Breast epithelium (tissue), 4 donors: ENCODE measurements at regions not wholly inside any gene's neighbourhood (a gene's known extent, or its start where the extent isn't known, plus 50 kb on each side); places are given as distances from the start of the nearest gene placed in this dataset.

Experiments used
- DNase-seq, 2 donors: peaks; one replicate each; pipeline ENCODE4 v3.0.0-alpha.2; 2019; ENCODE audit warnings: low spot score in 2 of 2
- H3K27ac ChIP-seq, 2 donors: fragments of 200-600 bp; sonication (generic) in 1 of 2; one replicate each; pipeline ENCODE4 v1.5.1; 2016 to 2019; ENCODE audit warnings: mild to moderate bottlenecking in 1 of 2
- H3K27me3 ChIP-seq, 2 donors: fragments of 200-600 bp; sonication (generic) in 1 of 2; one replicate each; pipeline versions ENCODE4 v1.5.1 to v1.6.0; 2017 to 2019; ENCODE audit warnings: control low read depth in 1 of 2, mild to moderate bottlenecking in 1 of 2
- H3K36me3 ChIP-seq: fragments of 200-600 bp; one replicate; pipeline ENCODE4 v1.5.1; 2019
- H3K4me1 ChIP-seq, 2 donors: fragments of 200-600 bp; sonication (generic); one replicate each; pipeline ENCODE4 v1.5.1; 2016 to 2019; ENCODE audit warnings: control low read depth in 1 of 2
- H3K4me3 ChIP-seq, 3 donors: fragments of 200-600 bp; sonication (generic); 1 replicate in 2 of 3; 2 replicates in 1 of 3; pipeline ENCODE4 v1.5.1; 2016 to 2019; ENCODE audit warnings: mild to moderate bottlenecking in 3 of 3, moderate library complexity in 2 of 3
- H3K9me3 ChIP-seq, 2 donors: fragments of 200-600 bp; sonication (generic) in 1 of 2; one replicate each; pipeline ENCODE4 v1.5.1; 2016 to 2019; ENCODE audit warnings: control low read depth in 1 of 2
- POLR2A ChIP-seq: fragments of 450-650 bp; IDR thresholded peaks from one replicate; pipeline ENCODE4 v1.6.1; 2016; ENCODE audit warnings: antibody characterized with exemption, mild to moderate bottlenecking, moderate library complexity
- POLR2AphosphoS5 ChIP-seq, 3 donors: sonication (generic); formaldehyde crosslinking; IDR thresholded peaks; one replicate each; pipeline ENCODE4 v1.6.1; 2017; ENCODE audit warnings: antibody characterized with exemption in 3 of 3
- intact Hi-C: fragments of 100-400 bp; cut with DNase I; formaldehyde crosslinking; loops from one replicate; pipeline ENCODE4 v1.15.1; 2023; ENCODE audit warnings: low total_unique reads
- TF ChIP-seq, protein P1 (sequence below), 3 donors: fragments of 450-650 bp; IDR thresholded peaks; one replicate each; pipeline ENCODE4 v1.5.1; 2016 to 2017; ENCODE audit warnings: antibody characterized with exemption in 3 of 3, mild to moderate bottlenecking in 3 of 3, moderate library complexity in 3 of 3

DNA sequence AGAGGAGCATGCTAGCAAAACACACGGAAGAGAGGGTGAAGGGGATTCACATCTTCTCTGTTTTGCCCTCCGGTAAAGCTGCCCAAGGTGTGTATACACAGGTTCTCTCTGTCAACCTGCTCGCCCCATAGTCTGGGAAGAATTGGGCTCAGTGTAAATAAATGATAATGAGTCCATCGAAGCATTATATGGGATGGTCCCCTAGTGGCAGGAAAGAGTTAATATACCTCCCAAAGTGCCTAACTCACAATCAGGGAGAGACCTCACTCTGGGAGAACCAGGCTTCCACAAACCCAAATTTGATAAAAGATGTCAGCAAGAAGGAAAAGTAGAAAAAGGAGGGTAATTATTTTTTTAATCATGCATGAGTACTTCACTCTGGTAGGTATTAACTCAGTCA, 262.2 kb upstream of the ZNF521 start:
- intact Hi-C loops = no loop called here
- Histone ChIP-seq H3K4me3 (no peak overlapping the region), H3K36me3 (no peaks in the 10 kb centered on the region), H3K27me3 (no peaks in the 10 kb centered on the region), H3K9me3 (no peaks in the 10 kb centered on the region), H3K27ac (no peak overlapping the region), H3K4me1 (no peaks in the 10 kb centered on the region)
- no peak for DNase-seq
- TF ChIP-seq POLR2A (no peak), POLR2AphosphoS5 (IDR thresholded peaks at IDR 0.05) (no peak)
- TF ChIP-seq, protein P1, sequence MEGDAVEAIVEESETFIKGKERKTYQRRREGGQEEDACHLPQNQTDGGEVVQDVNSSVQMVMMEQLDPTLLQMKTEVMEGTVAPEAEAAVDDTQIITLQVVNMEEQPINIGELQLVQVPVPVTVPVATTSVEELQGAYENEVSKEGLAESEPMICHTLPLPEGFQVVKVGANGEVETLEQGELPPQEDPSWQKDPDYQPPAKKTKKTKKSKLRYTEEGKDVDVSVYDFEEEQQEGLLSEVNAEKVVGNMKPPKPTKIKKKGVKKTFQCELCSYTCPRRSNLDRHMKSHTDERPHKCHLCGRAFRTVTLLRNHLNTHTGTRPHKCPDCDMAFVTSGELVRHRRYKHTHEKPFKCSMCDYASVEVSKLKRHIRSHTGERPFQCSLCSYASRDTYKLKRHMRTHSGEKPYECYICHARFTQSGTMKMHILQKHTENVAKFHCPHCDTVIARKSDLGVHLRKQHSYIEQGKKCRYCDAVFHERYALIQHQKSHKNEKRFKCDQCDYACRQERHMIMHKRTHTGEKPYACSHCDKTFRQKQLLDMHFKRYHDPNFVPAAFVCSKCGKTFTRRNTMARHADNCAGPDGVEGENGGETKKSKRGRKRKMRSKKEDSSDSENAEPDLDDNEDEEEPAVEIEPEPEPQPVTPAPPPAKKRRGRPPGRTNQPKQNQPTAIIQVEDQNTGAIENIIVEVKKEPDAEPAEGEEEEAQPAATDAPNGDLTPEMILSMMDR (IDR thresholded peaks at IDR 0.05) = no peak

DNA sequence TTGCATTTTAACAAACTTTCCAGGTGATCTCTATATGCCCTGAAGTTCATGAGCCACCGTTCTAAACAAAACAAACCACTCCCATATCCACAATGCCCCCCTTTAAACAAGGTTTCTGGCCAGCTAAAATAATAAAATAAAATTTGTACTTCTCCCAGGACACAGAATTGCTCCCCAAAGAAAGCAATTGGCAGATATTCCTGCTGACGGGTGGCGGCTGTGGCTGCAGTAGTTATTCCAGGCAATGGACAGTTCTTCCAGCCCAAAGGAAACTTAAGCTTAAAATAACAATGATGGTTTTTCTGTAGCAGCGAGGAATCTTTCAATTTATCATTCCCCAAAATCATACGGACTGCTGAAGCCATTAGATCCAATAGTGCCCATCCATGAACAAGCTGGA, 260.5 kb upstream of the ZNF521 start:
- Histone ChIP-seq H3K9me3 (no peaks in the 10 kb centered on the region), H3K36me3 (no peaks in the 10 kb centered on the region), H3K4me3 (no peak overlapping the region), H3K27me3 (no peaks in the 10 kb centered on the region), H3K27ac (no peak overlapping the region), H3K4me1 (no peaks in the 10 kb centered on the region)
- no peak for DNase-seq
- no peak for TF ChIP-seq POLR2AphosphoS5 (IDR thresholded peaks at IDR 0.05)
- TF ChIP-seq, protein P1 (IDR thresholded peaks at IDR 0.05) = no peak
- no peak for TF ChIP-seq POLR2A
- intact Hi-C loops = no loop called here

DNA sequence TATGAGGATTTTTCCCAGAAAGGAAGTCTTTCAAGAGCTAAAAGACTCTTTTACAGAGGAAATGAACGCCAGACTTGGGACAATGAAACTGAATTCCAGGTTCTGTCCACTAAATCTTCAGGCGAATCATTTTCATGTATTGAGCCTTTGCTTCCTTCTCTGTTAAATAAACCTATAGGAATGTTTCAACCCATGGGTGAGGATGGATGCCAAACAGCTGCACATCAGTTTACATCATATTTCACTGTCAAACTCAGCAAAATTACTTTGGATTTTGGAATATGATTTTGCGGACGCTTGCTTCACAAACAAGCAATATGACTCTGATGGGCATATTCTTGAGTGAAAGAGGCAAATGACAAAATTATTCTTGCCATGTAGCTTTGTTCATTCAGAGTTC, 256.1 kb upstream of the ZNF521 start:
- H3K4me3 ChIP-seq = no peak overlapping the region
- TF ChIP-seq POLR2AphosphoS5 (IDR thresholded peaks at IDR 0.05) (no peak), POLR2A (no peak)
- TF ChIP-seq, protein P1 (IDR thresholded peaks at IDR 0.05) = no peak
- intact Hi-C loops = no loop called here
- no peaks in the 10 kb centered on the region for H3K9me3 ChIP-seq
- H3K27ac ChIP-seq = no peak overlapping the region
- DNase-seq = no peak
- H3K36me3 ChIP-seq = no peaks in the 10 kb centered on the region
- no peaks in the 10 kb centered on the region for H3K4me1 ChIP-seq
- no peaks in the 10 kb centered on the region for H3K27me3 ChIP-seq

DNA sequence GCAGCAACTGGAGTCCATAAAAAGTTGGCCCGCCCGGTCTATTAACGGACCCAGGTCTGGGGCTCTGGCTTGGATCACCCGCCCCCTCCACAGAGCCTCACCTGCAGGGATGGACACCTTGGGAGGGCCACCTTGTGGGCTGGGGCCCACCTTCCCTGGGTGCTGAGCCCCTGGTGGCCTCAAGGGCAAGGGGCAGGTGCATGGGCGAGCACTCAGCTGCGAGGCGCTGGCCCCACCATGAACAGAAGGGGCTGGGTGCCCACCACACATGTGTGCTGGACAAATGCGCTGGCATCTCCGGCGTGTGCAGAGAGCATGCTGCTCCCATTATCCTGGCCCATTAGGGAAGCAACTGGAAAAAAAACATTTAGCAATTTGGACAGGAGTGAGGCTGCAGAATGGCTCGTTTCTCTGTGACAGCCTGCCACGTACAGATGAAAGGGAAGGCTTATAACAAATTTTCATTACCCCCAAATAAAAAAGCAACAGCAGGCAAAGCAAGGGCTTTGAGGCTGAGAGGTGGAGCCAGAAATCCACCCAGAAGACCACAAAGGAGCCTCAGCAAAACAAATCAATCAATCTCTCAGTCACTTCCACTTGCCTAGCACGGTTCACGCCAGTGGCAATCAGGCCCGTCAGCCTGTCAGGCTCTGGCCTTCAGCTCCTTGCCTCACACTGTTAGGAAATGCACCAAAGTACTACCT, 253.1 kb upstream of the ZNF521 start:
- no peak for DNase-seq
- Histone ChIP-seq H3K27me3 (no peaks in the 10 kb centered on the region), H3K27ac (no peak overlapping the region), H3K36me3 (no peaks in the 10 kb centered on the region), H3K4me1 (no peaks in the 10 kb centered on the region), H3K4me3 (no peak overlapping the region), H3K9me3 (no peaks in the 10 kb centered on the region)
- TF ChIP-seq, protein P1 (IDR thresholded peaks at IDR 0.05) = no peak
- TF ChIP-seq POLR2AphosphoS5 (IDR thresholded peaks at IDR 0.05) (no peak), POLR2A (no peak)
- intact Hi-C loops = no loop called here

DNA sequence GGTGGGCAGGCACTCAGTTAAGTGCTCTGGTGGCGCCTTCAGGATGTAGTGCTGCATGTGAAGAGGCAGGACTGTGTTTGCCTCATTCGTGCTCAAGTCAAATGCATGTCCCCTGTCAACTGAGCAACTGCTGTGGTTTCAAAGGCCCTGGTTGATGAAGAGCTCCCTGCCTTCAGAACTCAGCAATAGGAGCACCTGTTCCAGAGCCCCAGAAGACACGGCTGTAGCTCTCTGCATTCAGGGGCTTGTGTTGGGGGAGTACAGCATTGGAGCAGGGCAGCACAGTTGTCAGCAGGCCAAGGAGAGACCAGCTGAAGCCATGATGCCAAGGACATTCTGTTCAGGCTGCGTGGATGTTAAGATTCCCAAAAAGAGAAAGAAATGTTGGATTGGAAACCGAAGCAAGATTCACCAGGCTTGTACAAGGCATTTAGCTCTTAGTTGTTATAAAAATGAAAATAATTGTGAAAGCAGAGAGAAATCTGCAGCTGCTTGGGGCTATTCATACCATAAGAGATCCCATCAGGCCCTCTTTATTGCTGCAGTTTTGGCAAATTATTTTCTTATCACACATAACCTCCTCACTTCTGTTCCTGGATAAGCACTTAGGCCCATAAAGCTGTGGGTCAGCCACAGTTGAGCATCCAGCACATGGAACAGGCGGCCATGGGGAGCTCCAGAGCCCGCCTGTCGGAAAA, 252.4 kb upstream of the ZNF521 start:
- intact Hi-C loops = no loop called here
- Histone ChIP-seq H3K27ac (no peak overlapping the region), H3K4me3 (no peak overlapping the region), H3K36me3 (no peaks in the 10 kb centered on the region), H3K9me3 (no peaks in the 10 kb centered on the region), H3K4me1 (no peaks in the 10 kb centered on the region), H3K27me3 (no peaks in the 10 kb centered on the region)
- DNase-seq = no peak
- TF ChIP-seq, protein P1 (IDR thresholded peaks at IDR 0.05) = no peak
- no peak for TF ChIP-seq POLR2A
- TF ChIP-seq POLR2AphosphoS5 (IDR thresholded peaks at IDR 0.05) = no peak
